Glomerular endothelial cell (primary cell): ENCODE measurements at regions not wholly inside any gene's neighbourhood (a gene's known extent, or its start where the extent isn't known, plus 50 kb on each side); places are given as distances from the start of the nearest gene placed in this dataset.

Experiments
- DNase-seq: peaks from one replicate; pipeline ENCODE4 v3.0.0-alpha.2; 2011; ENCODE audit warnings: low read depth, low spot score; ENCODE audit errors: extremely low read depth

DNA sequence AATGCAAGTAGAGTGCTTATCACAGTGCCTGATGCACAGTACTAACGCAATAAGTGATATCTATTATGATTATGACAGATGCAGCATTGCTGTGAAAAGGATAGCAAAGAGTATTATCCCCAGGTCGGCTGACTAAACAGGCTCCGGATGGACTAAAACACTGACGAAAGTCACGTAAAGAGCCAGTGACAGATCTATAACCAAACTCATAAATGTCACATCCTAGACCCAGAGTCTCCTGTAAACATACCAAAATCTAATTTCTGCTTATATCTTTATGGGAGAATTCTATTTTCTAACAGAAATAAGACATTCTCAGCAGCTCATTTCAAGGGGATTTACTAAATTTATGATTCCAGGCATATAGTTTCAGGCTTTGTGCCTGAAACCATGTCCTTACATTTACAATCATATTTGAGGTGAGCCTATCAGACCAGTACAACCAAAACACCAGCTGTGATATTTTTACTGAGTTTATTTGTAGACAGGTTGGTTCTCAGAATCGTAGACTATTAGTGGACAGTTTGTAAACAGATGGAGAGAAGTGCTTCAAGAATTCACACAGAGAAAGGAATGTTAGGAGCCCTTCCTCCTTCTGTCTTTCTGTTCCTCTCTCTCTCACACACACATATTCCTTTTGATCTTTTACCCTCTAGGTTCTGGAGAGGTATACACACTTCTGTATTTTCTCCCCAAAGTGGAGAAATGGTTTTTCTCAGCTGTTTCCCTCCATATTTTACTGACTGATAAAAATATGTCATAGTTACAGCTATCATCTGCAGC lies 52.4 kb upstream of the WDR26 start:
- no peak for DNase-seq

DNA sequence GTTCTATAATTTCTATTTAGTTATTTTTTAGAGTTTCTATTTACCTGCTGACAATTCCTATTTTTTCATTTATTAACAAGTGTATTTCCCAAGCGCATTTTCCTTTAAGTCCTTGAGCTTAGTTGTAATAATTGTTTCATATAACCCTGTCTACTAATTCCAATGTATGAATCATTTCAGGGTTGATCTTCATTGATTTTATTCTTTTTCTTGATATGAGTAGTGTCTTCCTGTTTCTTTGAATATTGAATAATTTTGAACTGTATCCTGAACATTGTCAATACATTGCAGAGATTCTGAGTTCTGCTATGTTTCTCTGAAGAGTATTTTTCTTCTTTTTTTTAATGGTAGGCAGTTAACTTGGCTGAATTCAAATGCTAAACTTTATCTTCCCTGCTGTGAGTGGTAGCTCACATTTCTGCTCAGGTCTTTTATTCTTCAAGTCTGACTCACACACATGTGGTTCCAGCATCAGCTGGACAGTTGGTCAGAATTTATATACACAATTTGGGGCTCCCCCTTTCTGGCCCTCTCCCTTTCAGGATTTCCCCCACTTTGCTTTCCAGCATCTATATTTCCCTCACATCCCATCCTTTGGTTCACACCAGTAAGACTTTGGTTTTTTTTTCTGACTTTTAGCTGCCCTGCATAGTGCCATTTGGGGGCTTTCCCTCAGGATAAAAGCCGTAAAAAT lies 54.4 kb upstream of the WDR26 start:
- DNase-seq, result no peak

- DNase-seq, result no peak
Observed at GRCh38 chr1:224489534-224490365, 55.2 kb upstream of the WDR26 start.

GRCh38 chr1:224490549-224491537 lies 56.2 kb upstream of the WDR26 start:
- no peak for DNase-seq

DNA sequence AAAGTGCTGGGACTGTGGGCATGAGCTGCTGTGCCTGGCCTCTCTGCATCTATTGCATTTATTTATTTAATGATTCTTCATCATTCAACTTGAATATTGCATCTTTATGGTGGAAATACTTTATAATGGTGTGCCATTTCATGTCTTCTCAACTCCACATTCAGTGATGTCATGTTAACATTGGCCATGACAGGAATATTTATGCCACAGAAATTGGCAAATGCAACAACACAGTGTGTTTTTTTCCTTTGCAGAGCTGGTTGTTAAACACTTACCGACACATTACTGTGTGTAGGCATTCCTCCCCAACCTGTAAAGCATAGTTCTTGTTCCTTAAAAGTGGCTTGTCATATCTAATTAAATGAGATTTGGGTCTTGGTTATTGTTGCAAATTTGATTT lies 57.4 kb upstream of the WDR26 start:
- DNase-seq, result no peak

GRCh38 chr1:224492632-224493031 lies 58.0 kb upstream of the WDR26 start:
- no peak for DNase-seq

DNA sequence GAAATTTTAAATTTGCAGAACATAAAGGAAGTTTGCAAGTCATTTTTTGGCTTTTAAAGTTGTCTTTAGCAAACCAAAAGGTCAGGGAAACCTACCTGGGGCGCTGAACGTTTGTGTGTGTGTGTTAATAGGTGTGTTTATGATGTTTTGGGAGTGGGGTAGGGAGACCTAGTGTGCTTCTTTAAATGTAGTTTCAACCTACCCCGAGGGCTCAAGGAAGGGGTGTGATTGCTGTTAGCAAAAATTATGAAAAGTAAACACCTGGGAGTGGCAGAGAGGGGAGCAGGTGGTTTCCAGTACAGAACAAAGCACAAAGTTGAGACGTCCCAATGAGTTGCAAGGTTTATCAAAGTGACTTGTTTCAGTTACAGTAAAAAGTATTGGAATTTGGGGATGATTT lies 58.7 kb upstream of the WDR26 start:
- DNase-seq, result no peak

GRCh38 chr1:224494343-224494742 lies 59.7 kb upstream of the WDR26 start:
- no peak for DNase-seq

DNA sequence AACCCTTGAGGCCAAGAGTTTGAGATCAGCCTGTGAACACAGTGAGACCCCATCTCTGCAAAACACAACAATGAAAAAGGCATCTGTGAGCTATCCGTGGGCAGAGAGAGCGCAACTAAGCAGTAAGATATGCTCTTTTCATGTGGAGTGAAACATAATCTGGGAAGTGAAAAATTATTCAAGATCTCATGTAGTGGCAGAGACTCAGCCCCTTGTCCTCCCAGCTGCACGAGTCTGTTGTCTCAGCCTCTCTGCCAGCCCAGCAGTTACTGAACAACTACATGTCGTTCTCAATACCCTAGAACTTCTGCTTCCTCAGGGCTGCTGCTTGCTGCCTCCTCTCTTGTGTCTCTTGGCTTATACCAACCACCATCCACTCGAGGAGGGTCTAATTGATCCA lies 61.3 kb upstream of the WDR26 start:
- no peak for DNase-seq

- no peak for DNase-seq
Observed at GRCh38 chr1:224496826-224497225, 62.2 kb upstream of the WDR26 start.

- DNase-seq, result no peak
Observed at GRCh38 chr1:224497714-224498573, 63.3 kb upstream of the WDR26 start.

DNA sequence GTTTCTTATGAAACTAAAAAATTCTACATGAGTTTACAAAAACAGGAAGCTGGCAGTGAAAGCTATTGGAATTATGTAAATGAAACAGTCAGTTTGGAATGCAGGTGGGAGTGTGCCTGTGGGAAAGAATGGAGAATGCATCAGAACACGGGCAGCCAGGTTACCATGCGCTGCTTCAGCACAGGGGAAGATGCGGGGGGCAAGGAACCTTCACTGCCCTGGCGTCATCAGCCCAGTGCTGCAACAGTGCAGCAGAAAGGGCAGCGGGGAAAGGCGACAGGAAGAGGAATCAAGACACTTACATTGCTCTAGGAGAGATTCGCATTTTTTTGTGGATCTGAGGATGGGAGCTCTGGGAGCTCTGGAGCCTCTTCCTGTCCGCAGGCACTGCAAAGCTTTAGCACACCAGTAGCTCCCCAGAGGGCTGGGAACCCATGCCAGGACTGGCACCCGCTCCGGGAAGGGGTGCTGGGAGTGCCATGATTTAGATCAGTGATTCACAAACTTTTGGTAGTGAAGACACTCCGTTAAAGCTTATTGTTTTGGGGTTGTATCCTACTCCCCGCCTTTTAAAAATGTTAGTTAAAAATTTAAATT lies 64.1 kb upstream of the WDR26 start:
- DNase-seq, result no peak

GRCh38 chr1:224499204-224499603 lies 64.6 kb upstream of the WDR26 start:
- no peak for DNase-seq

DNA sequence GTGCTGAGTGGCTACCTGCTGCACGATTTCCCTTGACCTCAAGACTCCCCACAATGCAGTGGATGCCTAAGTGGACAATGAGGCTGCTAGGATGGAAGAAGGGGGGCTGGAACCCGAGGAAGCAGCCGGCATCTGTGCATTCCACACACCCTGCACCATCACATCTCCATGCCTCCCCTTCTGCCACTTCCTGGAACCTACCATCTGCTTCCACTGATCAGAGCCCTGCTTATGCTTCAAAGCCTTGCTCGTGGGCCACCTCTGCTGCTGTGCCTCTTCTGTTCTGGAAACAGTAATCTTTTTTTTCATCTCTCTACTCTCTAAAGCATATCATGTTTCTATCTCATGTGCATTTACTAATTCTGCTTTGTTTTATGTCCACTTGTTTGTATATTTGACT lies 66.2 kb upstream of the WDR26 start:
- no peak for DNase-seq

DNA sequence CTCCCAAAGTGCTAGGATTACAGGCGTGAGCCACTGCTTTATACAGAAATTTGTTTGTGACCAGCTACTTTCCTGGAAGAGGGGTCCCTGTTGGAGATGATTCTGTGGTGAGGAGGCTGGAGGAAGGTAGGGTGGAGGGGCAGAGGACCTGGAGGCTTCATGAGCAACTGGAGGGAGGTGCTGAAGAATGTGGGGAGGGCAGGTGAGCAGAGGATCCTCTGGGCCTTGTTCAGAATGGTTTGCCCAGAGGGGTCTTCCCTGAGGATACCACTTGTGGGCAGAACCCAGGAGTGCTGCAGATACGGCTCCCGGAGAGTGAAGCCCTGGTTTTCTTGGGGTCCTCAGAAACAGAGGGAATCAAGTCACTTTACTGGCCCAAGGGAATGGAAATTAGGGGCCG lies 67.2 kb upstream of the WDR26 start:
- no peak for DNase-seq

DNA sequence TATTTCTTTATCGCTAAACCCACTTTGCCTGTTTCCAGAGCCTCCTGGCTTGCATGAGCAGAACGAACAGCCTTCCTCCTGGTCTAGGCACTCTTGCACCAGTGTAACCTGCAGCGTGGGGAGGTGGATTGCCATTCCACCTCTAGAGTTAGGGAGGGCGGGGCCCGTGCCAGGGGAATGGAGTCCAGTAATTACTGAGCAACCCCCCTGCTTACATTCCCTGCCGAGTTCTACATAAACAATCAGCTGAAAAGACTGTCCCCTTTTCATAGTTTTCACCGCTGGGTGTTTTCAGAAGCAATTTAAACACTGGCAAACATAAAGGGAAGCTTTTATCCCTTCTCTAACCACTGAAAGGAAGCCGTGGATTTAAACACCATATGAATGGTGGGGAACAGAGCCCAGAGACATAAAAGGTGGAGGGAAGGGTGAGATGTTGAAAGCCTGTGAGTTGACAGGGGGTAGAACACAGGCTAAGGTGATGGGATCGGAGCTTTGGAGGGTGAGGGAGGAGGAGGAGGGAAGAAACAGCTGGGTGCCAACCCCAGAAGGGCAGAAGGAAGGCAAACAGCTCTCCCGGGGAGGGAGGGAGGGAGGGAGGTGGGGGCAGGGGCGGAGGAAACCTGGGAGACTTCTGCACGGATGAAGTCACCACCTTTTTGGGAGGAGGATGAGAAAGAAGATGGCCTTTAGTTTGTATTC lies 68.0 kb upstream of the WDR26 start:
- no peak for DNase-seq

- DNase-seq, result no peak
Observed at GRCh38 chr1:224503161-224504118, 68.8 kb upstream of the WDR26 start.
